ENCODE measurements at regions not wholly inside any gene's neighbourhood (a gene's known extent, or its start where the extent isn't known, plus 50 kb on each side); places are given as distances from the start of the nearest gene placed in this dataset.
"Not testable (repeated sequence)": the region's sequence is repeated elsewhere in the genome, so short reads cannot be mapped to it uniquely, and the experiment has no call there.

- DNase-seq (no peak), ATAC-seq (replicated peaks in 1 of 4) (no peak)
- Histone ChIP-seq H3K4me1 (ENCODE audit: control insufficient read depth in 1 of 2, extremely low read depth in 1 of 2, insufficient read depth in 2 of 2, low read length in 2 of 2) (no peaks in the 10 kb centered on the region), H3K36me3 (ENCODE audit: control insufficient read depth in 2 of 2, extremely low read depth in 1 of 2, insufficient read depth in 1 of 2, low read length in 1 of 2) (no peaks in the 10 kb centered on the region), H3K4me3 (ENCODE audit: control insufficient read depth in 1 of 2, extremely low read depth in 1 of 2, low read length in 1 of 2) (no peak overlapping the region), H3K27ac (ENCODE audit: low read length) (no peak overlapping the region), H3K27me3 (replicated peaks in 1 of 2; ENCODE audit: control insufficient read depth in 2 of 2, extremely low read depth in 1 of 2, insufficient read depth in 2 of 2, low read length in 1 of 2) (no peaks in the 10 kb centered on the region), H3K9me3 (no peaks in the 10 kb centered on the region)
- ChIA-PET CTCF (no interaction called here), POLR2A (no interaction called here)
- Mint-ChIP-seq H3K4me1 (no peaks in the 10 kb centered on the region), H3K4me3 (no peak overlapping the region), H3K27me3 (no peaks in the 10 kb centered on the region), H3K9me3 (no peaks in the 10 kb centered on the region), H3K36me3 (no peaks in the 10 kb centered on the region), H3K27ac (no peak overlapping the region)
- 0% methylated on average over 1 of the region's 5 CpGs for WGBS (ENCODE audit: insufficient coverage)
Measured at GRCh38 chr9:30925126-30925525, 1459.3 kb upstream of the ACO1 start.

GRCh38 chr9:30925635-30926034 is 1458.8 kb upstream of the ACO1 start:
- H3K27ac ChIP-seq (ENCODE audit: low read length): no peak overlapping the region
- ChIA-PET CTCF (no interaction called here), POLR2A (interaction anchor here in 1 of 2 donors (0.6 kb wide), 1 partner anchor 113 kb away, joined by 3 read pairs; no protein-coding TSS in a partner anchor)
- no peak for ATAC-seq (replicated peaks in 1 of 4)
- H3K27ac Mint-ChIP-seq: no peak overlapping the region
- no peaks in the 10 kb centered on the region for H3K36me3 ChIP-seq (ENCODE audit: control insufficient read depth in 2 of 2, extremely low read depth in 1 of 2, insufficient read depth in 1 of 2, low read length in 1 of 2)
- no peaks in the 10 kb centered on the region for H3K36me3 Mint-ChIP-seq
- no peaks in the 10 kb centered on the region for H3K9me3 ChIP-seq
- H3K4me1 ChIP-seq (ENCODE audit: control insufficient read depth in 1 of 2, extremely low read depth in 1 of 2, insufficient read depth in 2 of 2, low read length in 2 of 2): no peaks in the 10 kb centered on the region
- no peaks in the 10 kb centered on the region for H3K4me1 Mint-ChIP-seq
- no peaks in the 10 kb centered on the region for H3K9me3 Mint-ChIP-seq
- no peaks in the 10 kb centered on the region for H3K27me3 ChIP-seq (replicated peaks in 1 of 2; ENCODE audit: control insufficient read depth in 2 of 2, extremely low read depth in 1 of 2, insufficient read depth in 2 of 2, low read length in 1 of 2)
- no CpG with 5 or more reads among the region's 2 CpGs for WGBS (ENCODE audit: insufficient coverage)
- no peaks in the 10 kb centered on the region for H3K27me3 Mint-ChIP-seq
- H3K4me3 ChIP-seq (ENCODE audit: control insufficient read depth in 1 of 2, extremely low read depth in 1 of 2, low read length in 1 of 2): no peak overlapping the region
- DNase-seq: no peak
- H3K4me3 Mint-ChIP-seq: no peak overlapping the region

- Histone ChIP-seq H3K27me3 (replicated peaks in 1 of 2; ENCODE audit: control insufficient read depth in 2 of 2, extremely low read depth in 1 of 2, insufficient read depth in 2 of 2, low read length in 1 of 2) (no peaks in the 10 kb centered on the region), H3K4me1 (ENCODE audit: control insufficient read depth in 1 of 2, extremely low read depth in 1 of 2, insufficient read depth in 2 of 2, low read length in 2 of 2) (no peaks in the 10 kb centered on the region), H3K36me3 (ENCODE audit: control insufficient read depth in 2 of 2, extremely low read depth in 1 of 2, insufficient read depth in 1 of 2, low read length in 1 of 2) (no peaks in the 10 kb centered on the region), H3K9me3 (no peaks in the 10 kb centered on the region), H3K4me3 (ENCODE audit: control insufficient read depth in 1 of 2, extremely low read depth in 1 of 2, low read length in 1 of 2) (no peak overlapping the region), H3K27ac (ENCODE audit: low read length) (no peak overlapping the region)
- CTCF ChIA-PET: no interaction called here
- Mint-ChIP-seq H3K27ac (no peak overlapping the region), H3K4me3 (no peak overlapping the region), H3K9me3 (no peaks in the 10 kb centered on the region), H3K36me3 (no peaks in the 10 kb centered on the region), H3K27me3 (no peaks in the 10 kb centered on the region), H3K4me1 (no peaks in the 10 kb centered on the region)
- no CpG with 5 or more reads among the region's 4 CpGs for WGBS (ENCODE audit: insufficient coverage)
- POLR2A ChIA-PET: no interaction called here
- ATAC-seq (replicated peaks in 1 of 4) (no peak), DNase-seq (no peak)
Measured at GRCh38 chr9:30928045-30928444, 1456.4 kb upstream of the ACO1 start.

GRCh38 chr9:30932226-30932625 is 1452.2 kb upstream of the ACO1 start:
- Histone ChIP-seq H3K36me3 (ENCODE audit: control insufficient read depth in 2 of 2, extremely low read depth in 1 of 2, insufficient read depth in 1 of 2, low read length in 1 of 2) (no peaks in the 10 kb centered on the region), H3K4me3 (ENCODE audit: control insufficient read depth in 1 of 2, extremely low read depth in 1 of 2, low read length in 1 of 2) (no peak overlapping the region), H3K9me3 (no peaks in the 10 kb centered on the region), H3K27me3 (replicated peaks in 1 of 2; ENCODE audit: control insufficient read depth in 2 of 2, extremely low read depth in 1 of 2, insufficient read depth in 2 of 2, low read length in 1 of 2) (no peaks in the 10 kb centered on the region), H3K4me1 (ENCODE audit: control insufficient read depth in 1 of 2, extremely low read depth in 1 of 2, insufficient read depth in 2 of 2, low read length in 2 of 2) (no peaks in the 10 kb centered on the region), H3K27ac (ENCODE audit: low read length) (no peak overlapping the region)
- Mint-ChIP-seq H3K27ac (no peak overlapping the region), H3K9me3 (no peaks in the 10 kb centered on the region), H3K4me1 (no peaks in the 10 kb centered on the region), H3K36me3 (no peaks in the 10 kb centered on the region), H3K4me3 (no peak overlapping the region), H3K27me3 (no peaks in the 10 kb centered on the region)
- CTCF ChIA-PET: no interaction called here
- no CpG with 5 or more reads among the region's 2 CpGs for WGBS (ENCODE audit: insufficient coverage)
- ATAC-seq (replicated peaks in 1 of 4): no peak
- DNase-seq: no peak
- POLR2A ChIA-PET: no interaction called here

- Mint-ChIP-seq H3K4me3 (no peak overlapping the region), H3K27ac (no peak overlapping the region), H3K9me3 (no peaks in the 10 kb centered on the region), H3K4me1 (no peaks in the 10 kb centered on the region), H3K27me3 (no peaks in the 10 kb centered on the region), H3K36me3 (no peaks in the 10 kb centered on the region)
- Histone ChIP-seq H3K4me1 (ENCODE audit: control insufficient read depth in 1 of 2, extremely low read depth in 1 of 2, insufficient read depth in 2 of 2, low read length in 2 of 2) (no peaks in the 10 kb centered on the region), H3K9me3 (no peaks in the 10 kb centered on the region), H3K27me3 (replicated peaks in 1 of 2; ENCODE audit: control insufficient read depth in 2 of 2, extremely low read depth in 1 of 2, insufficient read depth in 2 of 2, low read length in 1 of 2) (no peaks in the 10 kb centered on the region), H3K36me3 (ENCODE audit: control insufficient read depth in 2 of 2, extremely low read depth in 1 of 2, insufficient read depth in 1 of 2, low read length in 1 of 2) (no peaks in the 10 kb centered on the region), H3K27ac (ENCODE audit: low read length) (no peak overlapping the region), H3K4me3 (ENCODE audit: control insufficient read depth in 1 of 2, extremely low read depth in 1 of 2, low read length in 1 of 2) (no peak overlapping the region)
- no peak for DNase-seq
- ChIA-PET POLR2A (interaction anchor here in 1 of 2 donors (0.6 kb wide), 1 partner anchor 78 kb away, joined by 3 read pairs; no protein-coding TSS in a partner anchor), CTCF (no interaction called here)
- no peak for ATAC-seq (replicated peaks in 1 of 4)
Measured at GRCh38 chr9:30935730-30936129, 1448.7 kb upstream of the ACO1 start.

GRCh38 chr9:30937106-30937505 is 1447.3 kb upstream of the ACO1 start:
- Histone ChIP-seq H3K27me3 (replicated peaks in 1 of 2; ENCODE audit: control insufficient read depth in 2 of 2, extremely low read depth in 1 of 2, insufficient read depth in 2 of 2, low read length in 1 of 2) (no peaks in the 10 kb centered on the region), H3K4me1 (ENCODE audit: control insufficient read depth in 1 of 2, extremely low read depth in 1 of 2, insufficient read depth in 2 of 2, low read length in 2 of 2) (no peaks in the 10 kb centered on the region), H3K4me3 (ENCODE audit: control insufficient read depth in 1 of 2, extremely low read depth in 1 of 2, low read length in 1 of 2) (no peak overlapping the region), H3K36me3 (ENCODE audit: control insufficient read depth in 2 of 2, extremely low read depth in 1 of 2, insufficient read depth in 1 of 2, low read length in 1 of 2) (no peaks in the 10 kb centered on the region), H3K9me3 (no peaks in the 10 kb centered on the region), H3K27ac (ENCODE audit: low read length) (no peak overlapping the region)
- no peak for DNase-seq
- no peak overlapping the region for H3K4me3 Mint-ChIP-seq
- H3K27ac Mint-ChIP-seq: no peak overlapping the region
- ATAC-seq (replicated peaks in 1 of 4): no peak
- ChIA-PET CTCF (no interaction called here), POLR2A (no interaction called here)
- WGBS (ENCODE audit: insufficient coverage): no CpG with 5 or more reads among the region's 4 CpGs
- H3K4me1 Mint-ChIP-seq: no peaks in the 10 kb centered on the region
- no peaks in the 10 kb centered on the region for H3K27me3 Mint-ChIP-seq
- H3K36me3 Mint-ChIP-seq: no peaks in the 10 kb centered on the region
- no peaks in the 10 kb centered on the region for H3K9me3 Mint-ChIP-seq

- H3K36me3 Mint-ChIP-seq; H3K27me3 ChIP-seq (replicated peaks in 1 of 2; ENCODE audit: control insufficient read depth in 2 of 2, extremely low read depth in 1 of 2, insufficient read depth in 2 of 2, low read length in 1 of 2); DNase-seq; H3K27me3 Mint-ChIP-seq; H3K4me3 ChIP-seq (ENCODE audit: control insufficient read depth in 1 of 2, extremely low read depth in 1 of 2, low read length in 1 of 2); CTCF ChIA-PET; H3K4me3 Mint-ChIP-seq; H3K27ac Mint-ChIP-seq; H3K27ac ChIP-seq (ENCODE audit: low read length); H3K36me3 ChIP-seq (ENCODE audit: control insufficient read depth in 2 of 2, extremely low read depth in 1 of 2, insufficient read depth in 1 of 2, low read length in 1 of 2); ATAC-seq (replicated peaks in 1 of 4); H3K4me1 ChIP-seq (ENCODE audit: control insufficient read depth in 1 of 2, extremely low read depth in 1 of 2, insufficient read depth in 2 of 2, low read length in 2 of 2); H3K9me3 Mint-ChIP-seq; POLR2A ChIA-PET; H3K4me1 Mint-ChIP-seq; H3K9me3 ChIP-seq: not testable (repeated sequence)
- no CpG with 5 or more reads among the region's 2 CpGs for WGBS (ENCODE audit: insufficient coverage)
Measured at GRCh38 chr9:30942852-30943251, 1441.6 kb upstream of the ACO1 start.

Measured in T-cell (primary cell).